ENCODE measurements at regions not wholly inside any gene's neighbourhood (a gene's known extent, or its start where the extent isn't known, plus 50 kb on each side); places are given as distances from the start of the nearest gene placed in this dataset.

DNA sequence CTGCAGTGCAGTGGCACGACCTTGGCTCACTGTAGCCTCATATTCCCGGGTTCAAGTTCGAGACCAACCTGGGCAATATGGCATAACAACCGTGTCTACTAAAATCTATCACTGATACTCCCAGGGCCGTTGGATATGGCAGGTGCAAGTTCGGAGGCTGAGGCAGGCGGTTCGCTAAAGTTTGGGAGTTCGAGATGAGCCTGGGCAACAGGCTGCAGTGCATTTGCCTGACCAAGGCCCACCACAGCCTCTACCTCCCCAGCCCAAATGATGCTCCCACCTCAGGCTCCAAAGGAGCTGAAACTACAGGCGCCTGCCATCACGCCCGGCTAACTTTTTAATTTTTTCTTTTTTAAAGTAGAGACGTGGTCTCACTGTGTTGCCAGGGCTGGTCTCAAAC is 177.1 kb upstream of the ALG10B start:
- DNase-seq, result no peak

GRCh38 chr12:38141239-38141638 is 175.3 kb upstream of the ALG10B start:
- DNase-seq, result no peak

GRCh38 chr12:38141861-38142260 is 174.7 kb upstream of the ALG10B start:
- DNase-seq, result no peak

GRCh38 chr12:38142974-38143373 is 173.6 kb upstream of the ALG10B start:
- DNase-seq, result no peak

- no peak for DNase-seq
These were observed 172.5 kb upstream of the ALG10B start for GRCh38 chr12:38144049-38144448.

DNA sequence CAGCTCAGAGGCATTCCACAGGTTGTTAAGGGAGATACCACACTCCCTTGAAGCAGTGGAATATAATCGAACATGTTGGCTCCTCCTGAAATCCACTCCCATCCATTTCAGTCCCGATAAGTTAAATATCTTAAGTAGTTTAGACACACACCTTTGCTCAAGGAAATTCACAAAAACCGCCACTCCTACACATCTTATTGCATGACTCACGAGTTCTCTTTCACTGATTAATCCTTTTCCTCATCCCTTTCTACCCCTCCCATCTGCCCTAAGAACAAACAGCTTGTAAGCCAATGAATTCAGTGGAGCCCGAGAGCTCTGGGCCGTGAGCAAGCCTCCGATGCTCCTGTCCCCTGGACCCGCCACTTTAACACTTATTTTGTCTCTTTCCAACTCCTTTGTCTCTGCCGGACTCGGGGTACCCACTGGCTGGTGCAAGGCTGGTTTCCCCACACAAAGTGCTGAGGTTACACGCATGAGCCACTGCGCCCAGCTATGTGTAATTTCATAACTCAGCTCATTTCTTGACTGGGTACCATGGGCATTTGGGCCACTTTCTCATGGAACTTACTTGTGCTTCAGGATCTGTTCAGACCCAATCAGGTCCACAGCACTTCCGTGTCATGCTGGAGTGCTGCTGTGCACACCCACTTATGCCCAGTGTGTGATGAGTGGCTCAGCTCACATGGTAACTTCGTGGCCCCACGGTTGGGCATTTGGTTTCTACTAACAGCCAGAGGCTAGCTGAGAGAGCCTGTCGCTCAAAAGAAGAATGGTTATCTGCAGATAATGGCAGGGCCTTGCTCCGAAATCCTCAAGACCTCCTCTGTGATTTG is 171.8 kb upstream of the ALG10B start:
- no peak for DNase-seq

DNA sequence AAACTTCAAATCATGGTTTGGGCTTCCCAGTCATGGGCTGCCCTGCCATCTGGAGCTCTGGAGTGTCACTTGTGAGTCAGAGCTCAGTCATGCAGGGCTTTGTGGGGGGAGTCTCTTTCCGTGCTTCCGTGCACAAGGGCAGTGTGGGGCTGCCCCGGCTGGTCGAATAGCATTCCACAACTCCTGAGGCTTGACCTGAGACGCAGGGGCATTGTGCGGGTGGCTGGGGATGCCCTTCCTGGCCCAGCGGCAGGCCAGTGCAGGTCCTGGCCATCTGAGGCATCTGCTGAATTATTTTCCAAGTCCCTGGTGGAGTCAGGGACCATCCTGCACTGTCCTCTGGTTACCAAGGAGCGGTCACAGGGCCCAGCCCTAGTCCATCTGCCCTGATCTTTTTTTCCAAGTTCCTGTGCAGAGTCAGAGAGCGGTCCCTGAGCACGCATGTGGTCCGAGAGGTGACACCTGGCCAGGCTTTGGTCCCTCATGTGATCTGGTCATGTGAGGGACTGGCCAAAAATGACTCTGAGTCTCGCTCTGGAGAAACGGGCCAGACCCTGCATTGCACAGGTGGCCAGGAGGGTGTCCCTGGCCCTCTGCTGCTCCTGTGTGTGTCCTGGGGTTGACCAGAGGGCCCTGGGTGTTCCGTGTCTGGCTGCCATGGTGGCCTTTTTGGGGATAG is 167.0 kb upstream of the ALG10B start:
- DNase-seq, result no peak

DNA sequence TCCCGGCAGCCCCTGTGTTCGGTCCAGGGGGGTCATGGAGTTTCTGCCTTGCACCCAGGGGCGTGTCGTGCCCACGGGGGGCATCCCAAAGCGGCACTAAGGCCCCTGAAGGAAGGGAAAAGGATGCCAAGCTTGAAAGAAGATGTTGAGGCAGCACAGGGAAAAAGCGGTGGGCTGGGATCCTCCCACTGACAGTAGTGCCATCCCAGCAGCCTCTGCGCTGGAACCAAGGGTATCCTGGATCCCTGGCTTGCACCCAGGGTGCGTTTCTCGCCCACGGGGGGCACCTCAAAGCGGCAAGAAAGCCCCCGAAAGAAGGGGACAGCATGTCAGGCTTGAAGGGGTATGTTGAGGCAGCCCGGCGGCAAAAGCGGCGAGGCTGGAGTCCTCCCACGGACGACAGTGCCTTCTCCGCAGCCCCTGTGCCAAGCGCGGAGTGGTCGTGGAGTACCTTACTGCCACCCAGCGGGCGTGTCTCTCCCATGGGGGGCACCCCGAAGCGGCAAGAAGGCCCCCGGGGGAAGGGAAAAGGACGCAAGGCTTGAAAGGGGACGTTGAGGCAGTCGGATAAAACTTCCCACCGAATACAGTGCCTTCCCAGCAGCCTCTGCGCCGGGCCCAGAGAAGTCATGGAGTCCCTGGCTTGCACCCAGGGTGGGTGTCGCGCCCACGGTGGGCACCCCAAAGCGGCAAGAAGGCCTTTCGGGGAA is 164.4 kb upstream of the ALG10B start:
- no peak for DNase-seq

GRCh38 chr12:38152816-38153736 is 163.5 kb upstream of the ALG10B start:
- no peak for DNase-seq

GRCh38 chr12:38153737-38154061 is 162.9 kb upstream of the ALG10B start:
- DNase-seq, result no peak

DNA sequence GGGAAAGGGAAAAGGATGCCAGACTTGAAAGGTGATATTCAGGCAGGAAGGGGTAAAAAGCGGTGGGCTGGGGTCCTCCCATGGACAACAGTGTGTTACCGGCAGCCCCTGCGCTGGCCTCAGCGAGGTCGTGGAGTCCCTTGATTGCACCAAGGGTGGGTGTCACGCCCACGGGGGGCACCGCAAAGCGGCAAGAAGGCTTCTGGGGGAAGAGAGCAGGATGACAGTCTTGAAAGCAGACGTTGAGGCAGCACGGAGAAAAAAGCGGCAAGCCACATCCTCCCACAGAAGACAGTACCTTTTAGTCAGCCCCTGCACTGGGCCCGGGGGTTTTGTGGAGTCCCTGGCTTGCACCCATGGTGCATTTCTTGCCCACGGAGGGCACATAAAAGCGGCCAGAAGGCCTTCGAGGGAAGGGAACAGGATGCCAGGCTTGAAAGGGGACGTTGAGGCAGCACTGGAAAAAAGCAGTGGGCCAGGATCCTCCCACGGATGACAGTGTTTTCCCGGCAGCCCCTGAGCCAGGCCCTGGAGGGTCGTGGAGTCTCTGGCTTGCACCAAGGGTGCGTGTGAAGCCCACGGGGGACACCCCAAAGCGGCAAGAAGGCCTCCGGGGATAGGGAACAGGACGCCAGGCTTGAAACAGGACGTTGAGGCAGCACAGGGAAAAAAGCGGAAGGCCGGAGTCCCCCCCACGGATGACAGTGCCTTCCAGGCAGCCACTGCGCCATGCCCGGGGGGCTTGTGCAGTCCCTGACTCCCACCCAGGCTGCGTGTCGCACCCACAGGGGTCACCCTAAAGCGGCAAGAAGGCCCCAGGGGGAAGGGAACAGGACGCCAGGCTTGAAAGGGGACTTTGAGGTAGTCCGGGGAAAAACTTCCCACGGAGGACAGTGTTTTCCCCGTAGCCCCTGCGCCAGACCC is 162.2 kb upstream of the ALG10B start:
- DNase-seq, result no peak

- DNase-seq, result no peak
These were observed 161.6 kb upstream of the ALG10B start for GRCh38 chr12:38155020-38155395.

- DNase-seq, result no peak
These were observed 160.8 kb upstream of the ALG10B start for GRCh38 chr12:38155526-38156496.

GRCh38 chr12:38156497-38157245 is 159.9 kb upstream of the ALG10B start:
- no peak for DNase-seq

- no peak for DNase-seq
These were observed 159.2 kb upstream of the ALG10B start for GRCh38 chr12:38157274-38157932.

DNA sequence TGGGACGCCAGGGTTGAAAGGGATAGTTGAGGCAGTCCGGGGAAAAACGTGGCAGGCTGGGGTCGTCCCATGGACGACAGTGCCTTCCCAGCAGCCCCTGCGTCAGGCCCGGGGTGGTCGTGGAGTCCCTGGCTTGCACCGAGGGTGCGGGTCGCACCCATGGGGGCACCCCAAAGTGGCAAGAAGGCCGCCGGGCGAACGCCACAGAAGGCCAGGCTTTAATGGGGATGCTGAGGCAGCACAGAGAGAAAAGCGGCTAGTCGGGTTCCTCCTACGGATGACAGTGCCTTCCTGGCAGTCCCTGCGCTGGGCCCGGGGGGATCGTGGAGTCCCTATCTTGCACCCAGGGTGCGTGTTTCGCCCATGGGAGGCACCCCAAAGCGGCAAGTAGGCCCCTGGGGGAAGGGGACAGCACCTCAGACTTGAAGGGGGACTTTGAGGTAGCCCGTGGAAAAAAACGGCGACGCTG is 158.6 kb upstream of the ALG10B start:
- no peak for DNase-seq

DNA sequence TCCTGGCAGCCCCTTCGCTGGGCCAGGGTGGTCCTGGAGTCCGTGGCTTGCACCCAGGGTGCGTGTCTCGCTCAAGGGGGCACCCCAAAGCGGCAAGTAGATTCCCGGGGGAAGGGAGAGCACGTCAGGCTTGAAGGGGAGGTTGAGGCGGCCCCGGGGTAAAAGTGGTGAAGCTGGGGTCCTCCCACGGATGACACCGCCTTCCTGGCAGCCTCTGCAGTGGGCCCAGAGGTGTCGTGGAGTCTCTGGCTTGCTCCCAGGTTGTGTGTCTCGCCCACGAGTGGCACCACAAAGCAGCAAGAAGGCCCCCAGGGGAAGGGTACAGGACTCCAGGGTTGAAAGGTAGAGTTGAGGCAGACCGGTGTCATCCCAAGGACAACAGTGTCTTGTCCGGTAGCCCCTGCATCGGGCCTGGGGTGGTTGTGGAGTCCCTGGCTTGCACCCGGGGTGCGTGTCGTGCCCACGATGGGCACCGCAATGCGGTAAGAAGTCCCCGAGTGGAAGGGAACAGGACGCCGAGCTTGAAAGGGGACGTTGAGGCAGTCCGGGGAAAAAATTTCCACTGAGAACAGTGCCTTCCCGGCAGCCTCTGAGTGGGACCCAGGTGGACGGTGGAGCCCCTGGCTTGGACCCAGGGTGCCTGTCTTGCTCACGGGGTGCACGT is 158.0 kb upstream of the ALG10B start:
- no peak for DNase-seq

GRCh38 chr12:38159092-38159551 is 157.5 kb upstream of the ALG10B start:
- DNase-seq, result no peak
